SIG-M5 (cell line): ENCODE measurements at regions not wholly inside any gene's neighbourhood (a gene's known extent, or its start where the extent isn't known, plus 50 kb on each side); places are given as distances from the start of the nearest gene placed in this dataset.

Experiments
- DNase-seq: peaks from one replicate; lab custom pipeline; 2025; lab: John Stamatoyannopoulos, UW

- no peak for DNase-seq
Measured at GRCh38 chr15:62807539-62808130, 234.9 kb upstream of the TPM1 start.

- no peak for DNase-seq
Measured at GRCh38 chr15:62809115-62809967, 233.2 kb upstream of the TPM1 start.

GRCh38 chr15:62809968-62810260 is 232.6 kb upstream of the TPM1 start:
- DNase-seq, result no peak

- DNase-seq, result no peak
Measured at GRCh38 chr15:62812515-62812835, 230.1 kb upstream of the TPM1 start.

- DNase-seq, result no peak
Measured at GRCh38 chr15:62816342-62817069, 226.0 kb upstream of the TPM1 start.

GRCh38 chr15:62818691-62819090 is 223.9 kb upstream of the TPM1 start:
- DNase-seq, result no peak

- no peak for DNase-seq
Measured at GRCh38 chr15:62821384-62822131, 221.0 kb upstream of the TPM1 start.

GRCh38 chr15:62822228-62822627 is 220.3 kb upstream of the TPM1 start:
- DNase-seq, result no peak

GRCh38 chr15:62823561-62823960 is 219.0 kb upstream of the TPM1 start:
- DNase-seq, result no peak

GRCh38 chr15:62824111-62825015 is 218.2 kb upstream of the TPM1 start:
- DNase-seq, result no peak

GRCh38 chr15:62825191-62825590 is 217.4 kb upstream of the TPM1 start:
- DNase-seq, result no peak

GRCh38 chr15:62826561-62826960 is 216.0 kb upstream of the TPM1 start:
- DNase-seq, result no peak

- no peak for DNase-seq
Measured at GRCh38 chr15:62828364-62828763, 214.2 kb upstream of the TPM1 start.

- DNase-seq, result no peak
Measured at GRCh38 chr15:62832231-62832630, 210.3 kb upstream of the TPM1 start.

- DNase-seq, result no peak
Measured at GRCh38 chr15:62833646-62834045, 208.9 kb upstream of the TPM1 start.

- no peak for DNase-seq
Measured at GRCh38 chr15:62834686-62835329, 207.7 kb upstream of the TPM1 start.

- DNase-seq, result no peak
Measured at GRCh38 chr15:62835351-62835750, 207.2 kb upstream of the TPM1 start.

- no peak for DNase-seq
Measured at GRCh38 chr15:62835762-62836161, 206.8 kb upstream of the TPM1 start.

- no peak for DNase-seq
Measured at GRCh38 chr15:62840526-62841268, 201.8 kb upstream of the TPM1 start.

GRCh38 chr15:62841269-62841628 is 201.3 kb upstream of the TPM1 start:
- DNase-seq, result no peak
